ENCODE measurements at regions not wholly inside any gene's neighbourhood (a gene's known extent, or its start where the extent isn't known, plus 50 kb on each side); places are given as distances from the start of the nearest gene placed in this dataset.

- Histone ChIP-seq H3K36me3 (ENCODE audit: insufficient read depth, low read length) (no peaks in the 10 kb centered on the region), H4K20me1 (ENCODE audit: insufficient read depth) (no peaks in the 10 kb centered on the region), H3K9ac (ENCODE audit: low read length) (no peak overlapping the region), H2AFZ (ENCODE audit: low read depth, low read length) (no peak overlapping the region), H3K27me3 (ENCODE audit: insufficient read depth, low read depth, low read length) (no peaks in the 10 kb centered on the region), H3F3A (ENCODE audit: insufficient read depth, low read length, poor library complexity, severe bottlenecking) (no peaks in the 10 kb centered on the region), H3K4me3 (ENCODE audit: low read length) (no peak overlapping the region), H3K79me2 (replicated peaks; ENCODE audit: insufficient read depth, low read length) (no peaks in the 10 kb centered on the region), H3K9me2 (ENCODE audit: insufficient read depth, low read length) (no peaks in the 10 kb centered on the region), H3K4me2 (ENCODE audit: low read length) (no peak overlapping the region), H3K9me3 (ENCODE audit: low read length) (no peaks in the 10 kb centered on the region), H3K27ac (ENCODE audit: low read length) (no peak overlapping the region)
- TF ChIP-seq POLR2AphosphoS5 (IDR thresholded peaks at IDR 0.05) (no peak), REST (IDR thresholded peaks at IDR 0.05; ENCODE audit: borderline replicate concordance) (no peak), EP300 (conservative IDR thresholded peaks at IDR 0.05; ENCODE audit: poor library complexity, severe bottlenecking) (no peak), CTCF (IDR thresholded peaks at IDR 0.05; ENCODE audit: poor library complexity, severe bottlenecking) (no peak), RAD21 (conservative IDR thresholded peaks at IDR 0.05) (no peak), TAF1 (IDR thresholded peaks at IDR 0.05; ENCODE audit: low read depth) (no peak), EZH2 (IDR thresholded peaks at IDR 0.05; ENCODE audit: borderline replicate concordance, insufficient read depth, low read length, poor library complexity, severe bottlenecking) (no peak), SMC3 (conservative IDR thresholded peaks at IDR 0.05; ENCODE audit: poor library complexity) (no peak), MXI1 (conservative IDR thresholded peaks at IDR 0.05; ENCODE audit: poor library complexity, severe bottlenecking) (no peak)
Measured at GRCh38 chr1:227445092-227445674, 118.2 kb upstream of the ZNF678 start.

GRCh38 chr1:227440182-227440581 lies 121.9 kb upstream of the CDC42BPA start:
- H3K27me3 ChIP-seq (ENCODE audit: insufficient read depth, low read depth, low read length), result no peaks in the 10 kb centered on the region
- no peak overlapping the region for H3K9ac ChIP-seq (ENCODE audit: low read length)
- H3K4me2 ChIP-seq (ENCODE audit: low read length), result no peak overlapping the region
- no peak overlapping the region for H3K27ac ChIP-seq (ENCODE audit: low read length)
- no peaks in the 10 kb centered on the region for H3K9me2 ChIP-seq (ENCODE audit: insufficient read depth, low read length)
- H3K4me3 ChIP-seq (ENCODE audit: low read length), result no peak overlapping the region
- H3F3A ChIP-seq (ENCODE audit: insufficient read depth, low read length, poor library complexity, severe bottlenecking), result no peaks in the 10 kb centered on the region
- H2AFZ ChIP-seq (ENCODE audit: low read depth, low read length), result no peak overlapping the region
- no peaks in the 10 kb centered on the region for H4K20me1 ChIP-seq (ENCODE audit: insufficient read depth)
- TF ChIP-seq REST (IDR thresholded peaks at IDR 0.05; ENCODE audit: borderline replicate concordance), result no peak
- no peak for TF ChIP-seq TAF1 (IDR thresholded peaks at IDR 0.05; ENCODE audit: low read depth)
- TF ChIP-seq CTCF (IDR thresholded peaks at IDR 0.05; ENCODE audit: poor library complexity, severe bottlenecking), result no peak
- H3K79me2 ChIP-seq (replicated peaks; ENCODE audit: insufficient read depth, low read length), result no peaks in the 10 kb centered on the region
- no peaks in the 10 kb centered on the region for H3K36me3 ChIP-seq (ENCODE audit: insufficient read depth, low read length)
- H3K9me3 ChIP-seq (ENCODE audit: low read length), result no peaks in the 10 kb centered on the region

Measured in neural cell (in vitro differentiated cells).